ENCODE measurements at regions not wholly inside any gene's neighbourhood (a gene's known extent, or its start where the extent isn't known, plus 50 kb on each side); places are given as distances from the start of the nearest gene placed in this dataset.

DNA sequence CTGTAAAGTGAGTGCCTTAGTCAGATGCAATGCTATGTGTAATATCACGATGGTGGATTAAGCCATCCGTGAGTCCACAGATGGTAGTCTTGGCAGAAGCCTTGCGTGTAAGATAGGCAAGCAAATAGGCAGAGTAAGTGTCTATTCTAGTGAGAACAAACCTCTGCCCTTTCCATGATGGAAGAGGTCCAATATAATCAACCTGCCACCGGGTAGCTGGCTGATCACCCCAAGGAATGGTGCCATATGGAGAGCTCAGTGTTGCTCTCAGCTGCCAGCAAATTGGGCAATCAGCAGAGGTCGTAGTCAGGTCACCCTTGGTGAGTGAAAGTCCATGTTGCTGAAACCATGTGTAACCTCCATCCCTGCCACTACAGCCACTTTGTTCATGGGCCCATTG, 371.2 kb upstream of the LRFN5 start:
- Histone ChIP-seq H3K27me3 (ENCODE audit: insufficient read depth, low read depth, low read length) (no peaks in the 10 kb centered on the region), H3K4me2 (ENCODE audit: low read length) (no peak overlapping the region), H4K20me1 (ENCODE audit: insufficient read depth) (no peaks in the 10 kb centered on the region), H3K9me2 (ENCODE audit: insufficient read depth, low read length) (no peaks in the 10 kb centered on the region), H2AFZ (ENCODE audit: low read depth, low read length) (no peak overlapping the region), H3K79me2 (replicated peaks; ENCODE audit: insufficient read depth, low read length) (no peaks in the 10 kb centered on the region), H3K9me3 (ENCODE audit: low read length) (no peaks in the 10 kb centered on the region), H3K9ac (ENCODE audit: low read length) (no peak overlapping the region), H3F3A (ENCODE audit: insufficient read depth, low read length, poor library complexity, severe bottlenecking) (no peaks in the 10 kb centered on the region), H3K36me3 (ENCODE audit: insufficient read depth, low read length) (no peaks in the 10 kb centered on the region), H3K4me3 (ENCODE audit: low read length) (no peak overlapping the region), H3K27ac (ENCODE audit: low read length) (no peak overlapping the region)
- TF ChIP-seq SMC3 (conservative IDR thresholded peaks at IDR 0.05; ENCODE audit: poor library complexity) (no peak), RAD21 (conservative IDR thresholded peaks at IDR 0.05) (no peak), EZH2 (IDR thresholded peaks at IDR 0.05; ENCODE audit: borderline replicate concordance, insufficient read depth, low read length, poor library complexity, severe bottlenecking) (no peak), MXI1 (conservative IDR thresholded peaks at IDR 0.05; ENCODE audit: poor library complexity, severe bottlenecking) (no peak), EP300 (conservative IDR thresholded peaks at IDR 0.05; ENCODE audit: poor library complexity, severe bottlenecking) (no peak), TAF1 (IDR thresholded peaks at IDR 0.05; ENCODE audit: low read depth) (no peak), POLR2AphosphoS5 (IDR thresholded peaks at IDR 0.05) (no peak)
- TF ChIP-seq, protein P1, sequence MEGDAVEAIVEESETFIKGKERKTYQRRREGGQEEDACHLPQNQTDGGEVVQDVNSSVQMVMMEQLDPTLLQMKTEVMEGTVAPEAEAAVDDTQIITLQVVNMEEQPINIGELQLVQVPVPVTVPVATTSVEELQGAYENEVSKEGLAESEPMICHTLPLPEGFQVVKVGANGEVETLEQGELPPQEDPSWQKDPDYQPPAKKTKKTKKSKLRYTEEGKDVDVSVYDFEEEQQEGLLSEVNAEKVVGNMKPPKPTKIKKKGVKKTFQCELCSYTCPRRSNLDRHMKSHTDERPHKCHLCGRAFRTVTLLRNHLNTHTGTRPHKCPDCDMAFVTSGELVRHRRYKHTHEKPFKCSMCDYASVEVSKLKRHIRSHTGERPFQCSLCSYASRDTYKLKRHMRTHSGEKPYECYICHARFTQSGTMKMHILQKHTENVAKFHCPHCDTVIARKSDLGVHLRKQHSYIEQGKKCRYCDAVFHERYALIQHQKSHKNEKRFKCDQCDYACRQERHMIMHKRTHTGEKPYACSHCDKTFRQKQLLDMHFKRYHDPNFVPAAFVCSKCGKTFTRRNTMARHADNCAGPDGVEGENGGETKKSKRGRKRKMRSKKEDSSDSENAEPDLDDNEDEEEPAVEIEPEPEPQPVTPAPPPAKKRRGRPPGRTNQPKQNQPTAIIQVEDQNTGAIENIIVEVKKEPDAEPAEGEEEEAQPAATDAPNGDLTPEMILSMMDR (IDR thresholded peaks at IDR 0.05; ENCODE audit: poor library complexity, severe bottlenecking), result no peak
- TF ChIP-seq, protein P2, sequence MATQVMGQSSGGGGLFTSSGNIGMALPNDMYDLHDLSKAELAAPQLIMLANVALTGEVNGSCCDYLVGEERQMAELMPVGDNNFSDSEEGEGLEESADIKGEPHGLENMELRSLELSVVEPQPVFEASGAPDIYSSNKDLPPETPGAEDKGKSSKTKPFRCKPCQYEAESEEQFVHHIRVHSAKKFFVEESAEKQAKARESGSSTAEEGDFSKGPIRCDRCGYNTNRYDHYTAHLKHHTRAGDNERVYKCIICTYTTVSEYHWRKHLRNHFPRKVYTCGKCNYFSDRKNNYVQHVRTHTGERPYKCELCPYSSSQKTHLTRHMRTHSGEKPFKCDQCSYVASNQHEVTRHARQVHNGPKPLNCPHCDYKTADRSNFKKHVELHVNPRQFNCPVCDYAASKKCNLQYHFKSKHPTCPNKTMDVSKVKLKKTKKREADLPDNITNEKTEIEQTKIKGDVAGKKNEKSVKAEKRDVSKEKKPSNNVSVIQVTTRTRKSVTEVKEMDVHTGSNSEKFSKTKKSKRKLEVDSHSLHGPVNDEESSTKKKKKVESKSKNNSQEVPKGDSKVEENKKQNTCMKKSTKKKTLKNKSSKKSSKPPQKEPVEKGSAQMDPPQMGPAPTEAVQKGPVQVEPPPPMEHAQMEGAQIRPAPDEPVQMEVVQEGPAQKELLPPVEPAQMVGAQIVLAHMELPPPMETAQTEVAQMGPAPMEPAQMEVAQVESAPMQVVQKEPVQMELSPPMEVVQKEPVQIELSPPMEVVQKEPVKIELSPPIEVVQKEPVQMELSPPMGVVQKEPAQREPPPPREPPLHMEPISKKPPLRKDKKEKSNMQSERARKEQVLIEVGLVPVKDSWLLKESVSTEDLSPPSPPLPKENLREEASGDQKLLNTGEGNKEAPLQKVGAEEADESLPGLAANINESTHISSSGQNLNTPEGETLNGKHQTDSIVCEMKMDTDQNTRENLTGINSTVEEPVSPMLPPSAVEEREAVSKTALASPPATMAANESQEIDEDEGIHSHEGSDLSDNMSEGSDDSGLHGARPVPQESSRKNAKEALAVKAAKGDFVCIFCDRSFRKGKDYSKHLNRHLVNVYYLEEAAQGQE (IDR thresholded peaks at IDR 0.05; ENCODE audit: borderline replicate concordance), result no peak

DNA sequence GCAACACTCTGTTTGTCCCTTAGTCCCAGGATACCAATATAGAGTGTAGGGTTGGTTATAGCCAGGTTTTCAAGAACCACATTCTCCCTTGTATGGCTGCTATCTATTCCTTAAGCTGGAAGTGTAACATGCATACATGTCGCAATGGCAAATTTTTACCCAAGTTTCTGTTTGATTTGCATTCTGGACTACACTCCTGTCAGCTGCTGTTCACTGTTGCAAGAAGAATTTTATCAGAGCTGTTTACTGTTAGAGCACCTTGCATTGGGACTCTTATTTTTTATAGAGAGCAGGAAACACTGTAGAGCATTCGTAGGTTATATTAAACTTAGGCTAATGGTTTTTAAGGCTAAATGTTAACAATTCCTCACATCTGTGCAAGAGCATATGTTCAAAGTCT, 376.0 kb upstream of the LRFN5 start:
- H3F3A ChIP-seq (ENCODE audit: insufficient read depth, low read length, poor library complexity, severe bottlenecking), result no peaks in the 10 kb centered on the region
- no peaks in the 10 kb centered on the region for H3K79me2 ChIP-seq (replicated peaks; ENCODE audit: insufficient read depth, low read length)
- no peaks in the 10 kb centered on the region for H3K27me3 ChIP-seq (ENCODE audit: insufficient read depth, low read depth, low read length)
- H3K9me2 ChIP-seq (ENCODE audit: insufficient read depth, low read length), result no peaks in the 10 kb centered on the region
- no peaks in the 10 kb centered on the region for H3K9me3 ChIP-seq (ENCODE audit: low read length)
- H3K36me3 ChIP-seq (ENCODE audit: insufficient read depth, low read length), result no peaks in the 10 kb centered on the region
- no peak overlapping the region for H3K27ac ChIP-seq (ENCODE audit: low read length)
- H3K9ac ChIP-seq (ENCODE audit: low read length), result no peak overlapping the region
- no peaks in the 10 kb centered on the region for H4K20me1 ChIP-seq (ENCODE audit: insufficient read depth)
- no peak overlapping the region for H2AFZ ChIP-seq (ENCODE audit: low read depth, low read length)
- H3K4me3 ChIP-seq (ENCODE audit: low read length), result no peak overlapping the region
- TF ChIP-seq, protein P2 (IDR thresholded peaks at IDR 0.05; ENCODE audit: borderline replicate concordance), result no peak
- TF ChIP-seq, protein P1 (IDR thresholded peaks at IDR 0.05; ENCODE audit: poor library complexity, severe bottlenecking), result no peak
- no peak for TF ChIP-seq POLR2AphosphoS5 (IDR thresholded peaks at IDR 0.05)
- no peak for TF ChIP-seq TAF1 (IDR thresholded peaks at IDR 0.05; ENCODE audit: low read depth)
- no peak for TF ChIP-seq MXI1 (conservative IDR thresholded peaks at IDR 0.05; ENCODE audit: poor library complexity, severe bottlenecking)
- TF ChIP-seq SMC3 (conservative IDR thresholded peaks at IDR 0.05; ENCODE audit: poor library complexity), result no peak
- no peak for TF ChIP-seq EZH2 (IDR thresholded peaks at IDR 0.05; ENCODE audit: borderline replicate concordance, insufficient read depth, low read length, poor library complexity, severe bottlenecking)
- no peak for TF ChIP-seq RAD21 (conservative IDR thresholded peaks at IDR 0.05)
- TF ChIP-seq EP300 (conservative IDR thresholded peaks at IDR 0.05; ENCODE audit: poor library complexity, severe bottlenecking), result no peak
- H3K4me2 ChIP-seq (ENCODE audit: low read length), result no peak overlapping the region

Measured in neural cell (in vitro differentiated cells).